ENCODE measurements at regions not wholly inside any gene's neighbourhood (a gene's known extent, or its start where the extent isn't known, plus 50 kb on each side); places are given as distances from the start of the nearest gene placed in this dataset.

GRCh38 chr14:65348137-65348536 is 64.4 kb upstream of the FUT8 start:
- Mint-ChIP-seq H3K9me3 (no peaks in the 10 kb centered on the region), H3K27ac (no peak overlapping the region), H3K4me3 (no peak overlapping the region), H3K27me3 (peaks cover 51% of the 10 kb centered on the region), H3K36me3 (ENCODE audit: low read depth) (no peaks in the 10 kb centered on the region), H3K4me1 (ENCODE audit: low read depth) (peaks cover 9% of the 10 kb centered on the region)
- intact Hi-C loops (cut with micrococcal nuclease), result no loop called here

GRCh38 chr14:65349100-65349499 is 63.4 kb upstream of the FUT8 start:
- H3K9me3 Mint-ChIP-seq, result no peaks in the 10 kb centered on the region
- H3K27me3 Mint-ChIP-seq, result peaks cover 56% of the 10 kb centered on the region
- no peaks in the 10 kb centered on the region for H3K36me3 Mint-ChIP-seq (ENCODE audit: low read depth)
- intact Hi-C loops (cut with micrococcal nuclease), result no loop called here
- no peak overlapping the region for H3K4me3 Mint-ChIP-seq
- no peak overlapping the region for H3K27ac Mint-ChIP-seq
- peaks cover 9% of the 10 kb centered on the region for H3K4me1 Mint-ChIP-seq (ENCODE audit: low read depth)

- H3K9me3 Mint-ChIP-seq, result no peaks in the 10 kb centered on the region
- H3K36me3 Mint-ChIP-seq (ENCODE audit: low read depth), result no peaks in the 10 kb centered on the region
- peaks cover 7% of the 10 kb centered on the region for H3K4me1 Mint-ChIP-seq (ENCODE audit: low read depth)
- intact Hi-C loops (cut with micrococcal nuclease), result no loop called here
- peaks cover 48% of the 10 kb centered on the region for H3K27me3 Mint-ChIP-seq
- H3K27ac Mint-ChIP-seq, result no peak overlapping the region
- no peak overlapping the region for H3K4me3 Mint-ChIP-seq
Observed at GRCh38 chr14:65351493-65352194, 60.9 kb upstream of the FUT8 start.

- Mint-ChIP-seq H3K36me3 (ENCODE audit: low read depth) (no peaks in the 10 kb centered on the region), H3K9me3 (no peaks in the 10 kb centered on the region), H3K4me3 (no peak overlapping the region), H3K4me1 (ENCODE audit: low read depth) (no peaks in the 10 kb centered on the region), H3K27ac (no peak overlapping the region), H3K27me3 (peaks cover 46% of the 10 kb centered on the region)
- intact Hi-C loops (cut with micrococcal nuclease), result no loop called here
Observed at GRCh38 chr14:65352964-65353530, 59.5 kb upstream of the FUT8 start.

GRCh38 chr14:65354131-65354530 is 58.4 kb upstream of the FUT8 start:
- Mint-ChIP-seq H3K9me3 (no peaks in the 10 kb centered on the region), H3K36me3 (ENCODE audit: low read depth) (no peaks in the 10 kb centered on the region), H3K27ac (no peak overlapping the region), H3K4me1 (ENCODE audit: low read depth) (peaks cover 2% of the 10 kb centered on the region), H3K27me3 (peaks cover 37% of the 10 kb centered on the region), H3K4me3 (no peak overlapping the region)
- intact Hi-C loops (cut with micrococcal nuclease), result no loop called here

- peaks cover 7% of the 10 kb centered on the region for H3K4me1 Mint-ChIP-seq (ENCODE audit: low read depth)
- intact Hi-C loops (cut with micrococcal nuclease), result no loop called here
- no peaks in the 10 kb centered on the region for H3K9me3 Mint-ChIP-seq
- no peak overlapping the region for H3K27ac Mint-ChIP-seq
- no peak overlapping the region for H3K4me3 Mint-ChIP-seq
- H3K27me3 Mint-ChIP-seq, result peaks cover 41% of the 10 kb centered on the region
- no peaks in the 10 kb centered on the region for H3K36me3 Mint-ChIP-seq (ENCODE audit: low read depth)
Observed at GRCh38 chr14:65354715-65355114, 57.8 kb upstream of the FUT8 start.

- no peak overlapping the region for H3K4me3 Mint-ChIP-seq
- H3K36me3 Mint-ChIP-seq (ENCODE audit: low read depth), result no peaks in the 10 kb centered on the region
- peaks cover 34% of the 10 kb centered on the region for H3K27me3 Mint-ChIP-seq
- no peak overlapping the region for H3K27ac Mint-ChIP-seq
- no peaks in the 10 kb centered on the region for H3K9me3 Mint-ChIP-seq
- intact Hi-C loops (cut with micrococcal nuclease), result no loop called here
- peaks cover 10% of the 10 kb centered on the region for H3K4me1 Mint-ChIP-seq (ENCODE audit: low read depth)
Observed at GRCh38 chr14:65356327-65356836, 56.1 kb upstream of the FUT8 start.

GRCh38 chr14:65357113-65357512 is 55.4 kb upstream of the FUT8 start:
- Mint-ChIP-seq H3K4me1 (ENCODE audit: low read depth) (peaks cover 10% of the 10 kb centered on the region), H3K4me3 (no peak overlapping the region), H3K27ac (no peak overlapping the region), H3K9me3 (no peaks in the 10 kb centered on the region), H3K27me3 (peaks cover 32% of the 10 kb centered on the region), H3K36me3 (ENCODE audit: low read depth) (no peaks in the 10 kb centered on the region)
- intact Hi-C loops (cut with micrococcal nuclease), result no loop called here

GRCh38 chr14:65357689-65358088 is 54.8 kb upstream of the FUT8 start:
- intact Hi-C loops (cut with micrococcal nuclease), result no loop called here
- Mint-ChIP-seq H3K27ac (no peak overlapping the region), H3K36me3 (ENCODE audit: low read depth) (no peaks in the 10 kb centered on the region), H3K9me3 (no peaks in the 10 kb centered on the region), H3K4me3 (no peak overlapping the region), H3K4me1 (ENCODE audit: low read depth) (peaks cover 10% of the 10 kb centered on the region), H3K27me3 (peaks cover 32% of the 10 kb centered on the region)

GRCh38 chr14:65359503-65359902 is 53.0 kb upstream of the FUT8 start:
- Mint-ChIP-seq H3K27me3 (peaks cover 33% of the 10 kb centered on the region), H3K4me1 (ENCODE audit: low read depth) (peaks cover 10% of the 10 kb centered on the region), H3K27ac (no peak overlapping the region), H3K36me3 (ENCODE audit: low read depth) (no peaks in the 10 kb centered on the region), H3K9me3 (no peaks in the 10 kb centered on the region), H3K4me3 (no peak overlapping the region)
- intact Hi-C loops (cut with micrococcal nuclease), result no loop called here

GRCh38 chr14:65360144-65360784 is 52.3 kb upstream of the FUT8 start:
- Mint-ChIP-seq H3K4me1 (ENCODE audit: low read depth) (peaks cover 10% of the 10 kb centered on the region), H3K9me3 (no peaks in the 10 kb centered on the region), H3K27me3 (peaks cover 36% of the 10 kb centered on the region), H3K4me3 (no peak overlapping the region), H3K36me3 (ENCODE audit: low read depth) (no peaks in the 10 kb centered on the region), H3K27ac (no peak overlapping the region)
- intact Hi-C loops (cut with micrococcal nuclease), result no loop called here

- Mint-ChIP-seq H3K9me3 (no peaks in the 10 kb centered on the region), H3K36me3 (ENCODE audit: low read depth) (no peaks in the 10 kb centered on the region), H3K27ac (no peak overlapping the region), H3K4me3 (no peak overlapping the region), H3K4me1 (ENCODE audit: low read depth) (peaks cover 15% of the 10 kb centered on the region), H3K27me3 (peaks cover 37% of the 10 kb centered on the region)
- intact Hi-C loops (cut with micrococcal nuclease), result no loop called here
Observed at GRCh38 chr14:65361920-65362319, 50.6 kb upstream of the FUT8 start.

All from dendritic cell treated with granulocyte-macrophage colony-stimulating factor and Interleukin-4, amounts not matched to agents 40 ng/mL and 50 ng/mL, for 4 days (primary cell).